PFSK-1 (cell line): ENCODE measurements at regions not wholly inside any gene's neighbourhood (a gene's known extent, or its start where the extent isn't known, plus 50 kb on each side); places are given as distances from the start of the nearest gene placed in this dataset.

ENCODE experiments used
- FOXP2 ChIP-seq: optimal IDR thresholded peaks from 2 replicates; pipeline ENCODE3; 2011; ENCODE audit warnings: borderline replicate concordance, control low read depth, inconsistent platforms; ENCODE audit not compliant: insufficient read depth; ENCODE audit errors: extremely low read length, extremely low read depth
- POLR2AphosphoS5 ChIP-seq: IDR thresholded peaks from 2 replicates; pipeline ENCODE4 v1.6.1; 2012; ENCODE audit warnings: low read depth, mild to moderate bottlenecking, control low read depth, low read length, moderate library complexity
- SIN3A ChIP-seq: IDR thresholded peaks from 2 replicates; pipeline ENCODE4 v1.6.1; 2012; ENCODE audit warnings: mild to moderate bottlenecking, low read length, moderate library complexity, borderline replicate concordance; ENCODE audit not compliant: insufficient read depth
- TAF1 ChIP-seq: IDR thresholded peaks from 2 replicates; pipeline ENCODE4 v1.6.1; 2012; ENCODE audit warnings: low read length, control low read depth, borderline replicate concordance; ENCODE audit not compliant: insufficient read depth
- TF ChIP-seq, protein P1 (sequence below), 2 experiments: IDR thresholded peaks; 2 replicates each; pipeline versions ENCODE4 v1.6.1 to v1.8.0; 2011 to 2012; ENCODE audit warnings: low read depth in 2 of 2, low read length in 2 of 2, control low read depth in 1 of 2, inconsistent platforms in 1 of 2, mild to moderate bottlenecking in 1 of 2, moderate library complexity in 1 of 2; ENCODE audit not compliant: insufficient read depth in 1 of 2

GRCh38 chr10:120794390-120794789 lies 56.8 kb upstream of the WDR11 start:
- TF ChIP-seq FOXP2 (no peak), TAF1 (no peak), SIN3A (no peak), POLR2AphosphoS5 (no peak)
- TF ChIP-seq, protein P1, sequence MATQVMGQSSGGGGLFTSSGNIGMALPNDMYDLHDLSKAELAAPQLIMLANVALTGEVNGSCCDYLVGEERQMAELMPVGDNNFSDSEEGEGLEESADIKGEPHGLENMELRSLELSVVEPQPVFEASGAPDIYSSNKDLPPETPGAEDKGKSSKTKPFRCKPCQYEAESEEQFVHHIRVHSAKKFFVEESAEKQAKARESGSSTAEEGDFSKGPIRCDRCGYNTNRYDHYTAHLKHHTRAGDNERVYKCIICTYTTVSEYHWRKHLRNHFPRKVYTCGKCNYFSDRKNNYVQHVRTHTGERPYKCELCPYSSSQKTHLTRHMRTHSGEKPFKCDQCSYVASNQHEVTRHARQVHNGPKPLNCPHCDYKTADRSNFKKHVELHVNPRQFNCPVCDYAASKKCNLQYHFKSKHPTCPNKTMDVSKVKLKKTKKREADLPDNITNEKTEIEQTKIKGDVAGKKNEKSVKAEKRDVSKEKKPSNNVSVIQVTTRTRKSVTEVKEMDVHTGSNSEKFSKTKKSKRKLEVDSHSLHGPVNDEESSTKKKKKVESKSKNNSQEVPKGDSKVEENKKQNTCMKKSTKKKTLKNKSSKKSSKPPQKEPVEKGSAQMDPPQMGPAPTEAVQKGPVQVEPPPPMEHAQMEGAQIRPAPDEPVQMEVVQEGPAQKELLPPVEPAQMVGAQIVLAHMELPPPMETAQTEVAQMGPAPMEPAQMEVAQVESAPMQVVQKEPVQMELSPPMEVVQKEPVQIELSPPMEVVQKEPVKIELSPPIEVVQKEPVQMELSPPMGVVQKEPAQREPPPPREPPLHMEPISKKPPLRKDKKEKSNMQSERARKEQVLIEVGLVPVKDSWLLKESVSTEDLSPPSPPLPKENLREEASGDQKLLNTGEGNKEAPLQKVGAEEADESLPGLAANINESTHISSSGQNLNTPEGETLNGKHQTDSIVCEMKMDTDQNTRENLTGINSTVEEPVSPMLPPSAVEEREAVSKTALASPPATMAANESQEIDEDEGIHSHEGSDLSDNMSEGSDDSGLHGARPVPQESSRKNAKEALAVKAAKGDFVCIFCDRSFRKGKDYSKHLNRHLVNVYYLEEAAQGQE (IDR thresholded peaks at IDR 0.05; ENCODE audit: insufficient read depth in 1 of 2, low read depth in 2 of 2, low read length in 2 of 2): no peak

DNA sequence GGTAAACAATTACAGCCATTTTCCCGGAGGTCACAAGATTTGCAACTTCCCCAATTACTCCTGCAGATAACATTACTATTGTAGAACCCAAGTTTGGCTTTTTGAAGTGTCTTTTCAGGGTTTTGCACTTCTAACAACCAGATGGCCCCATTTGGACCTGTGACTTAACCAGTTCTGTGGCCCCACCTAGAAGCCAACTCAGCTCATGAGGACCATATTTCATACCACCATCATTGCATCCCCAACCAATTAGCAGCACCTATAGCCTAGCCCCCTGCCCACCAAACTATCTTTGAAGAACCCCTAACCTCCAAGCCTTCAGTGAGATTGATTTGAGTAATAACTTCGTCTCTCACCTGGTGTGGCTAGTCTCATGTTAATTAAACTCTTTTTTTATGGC lies 51.3 kb upstream of the WDR11 start:
- no peak for TF ChIP-seq TAF1
- TF ChIP-seq, protein P1 (IDR thresholded peaks at IDR 0.05; ENCODE audit: insufficient read depth in 1 of 2, low read depth in 2 of 2, low read length in 2 of 2): no peak
- TF ChIP-seq SIN3A: no peak
- TF ChIP-seq POLR2AphosphoS5: no peak

DNA sequence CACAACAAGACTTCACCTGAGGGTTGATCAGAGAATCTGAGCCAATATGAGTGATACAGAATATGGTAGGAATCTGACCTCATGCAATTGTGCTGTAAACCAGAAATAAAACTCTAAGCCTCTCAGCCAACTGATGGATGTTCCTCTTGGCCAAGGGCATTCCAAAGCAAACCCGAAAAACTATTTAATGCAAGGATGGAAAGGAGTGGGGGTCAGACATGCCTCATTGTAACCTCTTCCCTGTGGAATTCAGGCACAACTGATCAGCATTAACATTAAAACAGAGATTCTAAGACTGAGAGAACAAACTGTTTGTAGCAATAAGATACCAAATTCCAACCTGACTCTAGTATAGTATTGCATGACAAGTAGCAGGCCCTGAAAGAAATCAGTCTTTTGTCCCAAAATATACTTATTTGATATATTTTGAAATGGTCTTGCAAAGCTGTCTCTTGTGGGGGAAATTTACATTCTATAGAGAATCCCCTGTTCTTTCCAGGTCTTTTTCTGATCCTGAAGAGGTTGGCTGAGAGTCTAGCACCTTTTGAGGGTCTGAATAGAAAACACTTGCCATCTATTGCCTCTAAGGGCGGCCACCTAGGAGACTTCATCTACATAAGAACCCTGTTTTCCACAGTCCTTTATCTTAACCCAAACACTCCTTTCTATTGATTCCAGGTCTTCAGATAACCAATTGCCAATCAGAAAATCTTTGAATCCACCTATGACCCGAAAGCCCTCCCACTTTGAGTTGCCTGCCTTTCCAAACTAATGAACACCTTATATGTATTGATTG lies 50.4 kb upstream of the WDR11 start:
- no peak for TF ChIP-seq FOXP2
- TF ChIP-seq TAF1: no peak
- no peak for TF ChIP-seq SIN3A
